GM21717 (cell line): ENCODE measurements at regions not wholly inside any gene's neighbourhood (a gene's known extent, or its start where the extent isn't known, plus 50 kb on each side); places are given as distances from the start of the nearest gene placed in this dataset.
"Not testable (repeated sequence)": the region's sequence is repeated elsewhere in the genome, so short reads cannot be mapped to it uniquely, and the experiment has no call there.

Experiments
- ATAC-seq: cut with Tn5 transposase; IDR thresholded peaks from one replicate; pipeline ENCODE4 v1.9.1; 2021; ENCODE audit warnings: mild to moderate bottlenecking, moderate library complexity; ENCODE audit not compliant: unreplicated experiment

- ATAC-seq = no peak
Observed at GRCh38 chr3:152621006-152621868, 213.7 kb upstream of the P2RY1 start.

DNA sequence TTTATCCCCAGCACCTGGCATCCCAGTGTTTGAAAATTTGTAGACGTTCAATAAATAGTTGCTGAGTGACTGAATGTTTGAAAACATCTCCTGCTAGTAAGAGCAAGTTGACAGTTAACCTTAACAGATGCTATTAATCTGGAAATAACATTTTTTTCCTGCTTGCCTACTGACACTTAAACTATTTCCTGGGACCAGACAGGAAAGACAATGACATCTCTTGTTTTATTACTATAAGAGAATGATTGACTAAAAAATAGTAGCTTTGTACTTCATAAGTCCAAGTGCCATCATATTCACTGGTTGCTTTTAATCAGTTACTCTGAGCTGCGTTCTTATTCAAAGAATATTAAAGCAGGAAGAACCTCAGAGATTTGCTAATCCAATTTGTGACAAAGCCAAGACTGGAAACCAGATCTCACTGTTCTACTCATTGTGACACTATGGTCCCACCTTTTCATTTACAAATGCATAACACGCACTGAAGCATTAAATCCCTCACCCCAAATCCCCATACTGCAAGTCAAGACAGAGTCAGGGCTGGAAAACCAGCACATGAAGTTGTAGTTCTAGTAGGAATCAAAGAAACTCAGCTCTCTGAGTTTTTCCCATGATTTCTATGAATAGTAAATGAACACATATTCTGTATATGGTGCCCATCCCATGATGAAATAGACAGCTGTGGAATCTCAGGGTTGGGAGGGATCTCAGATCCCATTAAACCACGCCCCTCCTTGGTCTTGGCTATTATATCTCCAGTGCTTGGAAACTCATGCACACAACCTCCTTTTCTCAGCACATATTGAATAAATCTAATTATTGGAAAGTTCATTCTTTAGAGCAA lies 212.7 kb upstream of the P2RY1 start:
- no peak for ATAC-seq

GRCh38 chr3:152622811-152623167 lies 212.1 kb upstream of the P2RY1 start:
- no peak for ATAC-seq

DNA sequence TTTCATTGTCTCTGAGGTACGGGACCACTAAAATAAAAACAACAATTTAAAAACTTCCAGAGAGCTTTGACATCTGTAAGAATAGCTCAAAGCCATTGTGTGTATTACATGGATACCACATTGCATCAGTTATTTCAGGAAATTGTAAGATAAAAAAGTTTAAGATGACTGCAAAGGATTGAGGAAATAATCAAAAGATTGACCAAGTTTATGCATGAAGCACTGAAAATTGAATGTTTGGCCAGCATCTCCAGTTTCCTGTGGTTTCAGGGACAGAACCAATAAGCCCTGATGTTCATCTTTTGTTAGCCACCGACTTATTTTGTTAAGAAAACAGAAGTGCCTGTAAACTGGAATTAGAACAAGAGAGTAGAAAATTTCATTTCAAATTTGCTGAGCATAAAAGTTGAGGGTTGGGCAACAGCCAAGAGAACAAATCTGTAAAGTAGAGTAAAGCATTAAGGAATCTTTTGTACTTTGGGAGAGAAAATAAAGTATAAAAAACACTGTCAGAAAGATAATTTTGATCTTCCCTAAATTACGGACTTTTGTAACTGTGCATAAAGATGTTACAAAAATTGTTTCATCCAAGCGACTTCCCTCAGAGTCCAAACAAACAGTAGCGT lies 211.5 kb upstream of the P2RY1 start:
- ATAC-seq = no peak

- no peak for ATAC-seq
Observed at GRCh38 chr3:152626226-152626625, 208.7 kb upstream of the P2RY1 start.

DNA sequence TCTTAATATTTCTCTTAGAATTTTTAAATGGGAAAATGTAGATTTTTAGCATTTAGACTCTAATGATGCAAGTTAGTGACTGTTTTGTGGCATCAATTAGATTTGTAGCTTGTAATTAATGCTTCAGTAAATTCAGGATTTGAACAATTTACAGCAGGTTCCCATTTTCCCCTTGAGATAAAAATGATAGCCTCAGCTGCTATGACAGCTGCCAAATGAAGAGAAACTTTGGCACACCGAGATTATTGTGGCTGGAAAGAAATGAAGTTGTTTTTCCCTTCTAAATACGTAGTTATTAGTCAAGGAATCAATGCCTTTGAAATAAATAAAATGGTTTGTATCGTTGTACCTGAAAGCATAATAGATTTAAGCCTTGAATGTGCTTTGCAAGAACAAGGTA lies 206.4 kb upstream of the P2RY1 start:
- no peak for ATAC-seq

- no peak for ATAC-seq
Observed at GRCh38 chr3:152629363-152630122, 205.4 kb upstream of the P2RY1 start.

- ATAC-seq = no peak
Observed at GRCh38 chr3:152635389-152635788, 199.5 kb upstream of the P2RY1 start.

GRCh38 chr3:152636651-152637050 lies 198.3 kb upstream of the P2RY1 start:
- ATAC-seq = no peak

- no peak for ATAC-seq
Observed at GRCh38 chr3:152638214-152638613, 196.7 kb upstream of the P2RY1 start.

GRCh38 chr3:152638707-152639450 lies 196.1 kb upstream of the P2RY1 start:
- ATAC-seq = no peak

GRCh38 chr3:152641198-152641597 lies 193.7 kb upstream of the P2RY1 start:
- no peak for ATAC-seq

DNA sequence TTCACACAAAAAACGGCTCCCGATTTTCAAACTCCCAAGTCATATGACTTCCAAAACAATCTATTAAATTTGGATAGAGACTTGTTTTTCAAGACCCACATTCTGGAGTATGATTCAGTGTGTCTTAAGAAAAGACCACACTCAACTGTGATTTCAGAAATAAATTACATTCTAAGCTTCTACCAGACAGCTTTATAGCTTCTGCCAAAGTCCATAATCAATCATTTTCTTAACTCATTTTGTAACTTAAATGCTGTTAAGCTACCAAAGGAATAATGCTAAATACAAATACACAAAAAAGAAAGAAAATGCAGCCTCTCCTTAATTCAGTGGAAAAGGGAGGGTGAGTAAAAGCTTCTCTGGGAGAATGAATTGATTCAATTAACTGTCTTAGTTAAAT lies 192.3 kb upstream of the P2RY1 start:
- ATAC-seq = no peak

DNA sequence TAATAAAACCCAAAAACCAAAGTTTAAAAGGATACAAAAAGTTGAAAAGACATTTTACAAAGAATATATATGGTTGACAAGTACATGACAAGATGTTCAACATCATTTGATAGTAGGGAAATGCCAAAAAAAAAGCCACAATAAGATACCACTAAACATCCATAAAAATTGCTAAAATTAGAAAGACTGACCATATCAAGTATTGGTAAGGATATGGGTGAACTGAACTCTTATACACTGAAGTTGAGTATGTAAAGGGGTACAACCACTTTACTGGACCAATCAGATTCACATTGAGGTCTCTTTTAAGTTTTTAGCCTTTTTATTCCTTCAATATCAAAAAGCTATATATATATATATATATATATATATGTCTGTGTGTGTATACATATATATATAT lies 190.5 kb upstream of the P2RY1 start:
- no peak for ATAC-seq

GRCh38 chr3:152646004-152646403 lies 188.9 kb upstream of the P2RY1 start:
- no peak for ATAC-seq

GRCh38 chr3:152650177-152650576 lies 184.8 kb upstream of the P2RY1 start:
- ATAC-seq = no peak

- ATAC-seq = not testable (repeated sequence)
Observed at GRCh38 chr3:152650923-152651322, 184.0 kb upstream of the P2RY1 start.

DNA sequence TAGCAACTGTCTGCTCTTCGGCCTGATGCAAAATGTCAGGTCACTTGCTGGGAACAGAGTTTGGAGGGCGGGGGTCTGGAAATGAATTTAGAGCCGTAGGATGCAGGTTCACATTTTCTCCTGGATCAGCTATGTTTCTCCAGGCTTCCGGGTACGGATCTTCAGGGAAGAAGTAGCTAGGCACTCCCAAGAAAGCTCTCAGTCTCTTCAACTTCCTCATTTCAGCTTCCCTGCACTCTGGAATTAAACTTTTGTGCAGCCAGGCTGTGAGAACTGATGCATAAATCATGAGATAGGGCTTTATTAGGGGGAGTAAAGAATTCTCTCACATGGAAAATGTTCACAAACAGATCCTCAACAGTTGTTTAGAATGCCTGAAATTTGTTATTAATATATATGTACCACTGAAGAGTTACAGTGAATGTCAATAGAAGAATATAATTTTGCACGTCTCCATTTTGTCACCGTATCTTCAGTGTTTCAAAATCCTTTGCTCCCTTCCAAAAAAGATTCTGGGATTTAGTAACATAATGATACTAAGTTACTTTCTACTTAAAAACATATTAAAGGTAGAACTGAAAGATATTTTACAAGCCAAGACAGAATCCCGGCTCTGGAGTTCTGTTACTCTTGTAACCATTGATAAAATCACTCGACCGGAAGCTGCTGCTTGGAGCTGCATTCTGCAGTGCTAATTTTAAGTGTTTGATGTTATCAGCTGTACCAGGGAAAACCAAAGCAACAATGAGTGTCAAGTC lies 178.5 kb upstream of the P2RY1 start:
- no peak for ATAC-seq

- no peak for ATAC-seq
Observed at GRCh38 chr3:152656972-152657355, 178.0 kb upstream of the P2RY1 start.
